Endothelial cell of umbilical vein (primary cell): ENCODE measurements at regions not wholly inside any gene's neighbourhood (a gene's known extent, or its start where the extent isn't known, plus 50 kb on each side); places are given as distances from the start of the nearest gene placed in this dataset.

Experiments
- BruUV-seq: library from RNA; stranded (reverse); fragments of 400-500 nt; replicated peaks from 2 replicates; lab custom pipeline; 2021; lab: Mats Ljungman, UMichigan
- CTCF ChIA-PET: fragments of 300-600, 350-600 bp; sonication (Branson Sonifier 250); formaldehyde crosslinking; loops from one replicate; lab custom pipeline; 2021; ENCODE audit warnings: antibody characterized with exemption, inconsistent platforms; lab: Charles Lee
- POLR2A ChIA-PET: fragments of 300-600, 350-600 bp; sonication (Branson Sonifier 250); formaldehyde crosslinking; loops from one replicate; lab custom pipeline; 2021; ENCODE audit warnings: antibody characterized with exemption, inconsistent platforms; lab: Charles Lee
- DNase-seq: peaks from one replicate; pipeline ENCODE4 v3.0.0-alpha.2; 2011; ENCODE audit warnings: low read depth, low spot score
- FAIRE-seq: peaks from 2 replicates; lab custom pipeline; 2011; peaks lifted over from hg19 to GRCh38; lab: Jason Lieb, UNC
- H2AFZ ChIP-seq: 2 replicates; pipeline ENCODE4 v1.6.0; 2012; ENCODE audit warnings: low read depth, low read length, control low read depth, inconsistent platforms
- H3K27ac ChIP-seq: 2 replicates; pipeline ENCODE4 v1.5.1; 2011; ENCODE audit warnings: low read depth, mild to moderate bottlenecking, control low read depth, low read length, moderate library complexity; ENCODE audit not compliant: insufficient read depth
- H3K27me3 ChIP-seq, 2 experiments: 2 replicates each; pipeline versions ENCODE4 v1.6.0 to v1.6.1; 2011; ENCODE audit warnings: low read length in 2 of 2, mixed read lengths in 1 of 2; ENCODE audit not compliant: control insufficient read depth in 2 of 2, insufficient read depth in 2 of 2
- H3K36me3 ChIP-seq, 2 experiments: 2 replicates in 1 of 2; 3 replicates in 1 of 2; pipeline ENCODE4 v1.5.1; 2011; ENCODE audit warnings: low read length in 2 of 2, mild to moderate bottlenecking in 1 of 2, moderate library complexity in 1 of 2; ENCODE audit not compliant: control insufficient read depth in 2 of 2, insufficient read depth in 2 of 2; ENCODE audit errors: extremely low read depth in 1 of 2
- H3K4me1 ChIP-seq: 3 replicates; pipeline ENCODE4 v1.5.1; 2011; ENCODE audit warnings: mild to moderate bottlenecking, low read length; ENCODE audit not compliant: control insufficient read depth, insufficient read depth; ENCODE audit errors: extremely low read depth
- H3K4me2 ChIP-seq: 2 replicates; pipeline ENCODE4 v1.6.1; 2011; ENCODE audit warnings: low read length, control low read depth, mixed read lengths; ENCODE audit not compliant: insufficient read depth
- H3K4me3 ChIP-seq, 3 experiments: fragments of 200-600 bp in 1 of 3; sonication (generic), shearing (Covaris generic) in 1 of 3; replicated peaks in 1 of 3; 2 replicates each; pipeline ENCODE4 v1.5.1; 2011 to 2016; ENCODE audit warnings: control low read depth in 3 of 3, low read length in 3 of 3, mild to moderate bottlenecking in 2 of 3, inconsistent platforms in 1 of 3, low read depth in 1 of 3, moderate library complexity in 1 of 3; ENCODE audit not compliant: insufficient read depth in 1 of 3
- H3K79me2 ChIP-seq: 2 replicates; pipeline ENCODE4 v1.6.0; 2012; ENCODE audit warnings: low read length, inconsistent platforms; ENCODE audit not compliant: control insufficient read depth, insufficient read depth
- H3K9ac ChIP-seq: replicated peaks from 2 replicates; pipeline ENCODE3; 2011; ENCODE audit warnings: low read length, control low read depth; ENCODE audit not compliant: insufficient read depth; ENCODE audit errors: extremely low read depth
- H3K9me1 ChIP-seq: replicated peaks from 3 replicates; pipeline ENCODE4 v1.6.0; 2011; ENCODE audit warnings: mild to moderate bottlenecking, low read length; ENCODE audit not compliant: control insufficient read depth, insufficient read depth; ENCODE audit errors: extremely low read depth
- H3K9me3 ChIP-seq: replicated peaks from 2 replicates; pipeline ENCODE4 v1.5.1; 2012; ENCODE audit warnings: low read length, inconsistent platforms; ENCODE audit not compliant: control insufficient read depth, insufficient read depth
- H4K20me1 ChIP-seq: replicated peaks from 2 replicates; pipeline ENCODE3; 2011; ENCODE audit warnings: mild to moderate bottlenecking, low read length; ENCODE audit not compliant: control insufficient read depth, insufficient read depth; ENCODE audit errors: extremely low read depth
- CTCF ChIP-seq, 2 donors: IDR thresholded peaks; 1 replicate in 1 of 2; 2 replicates in 1 of 2; pipeline ENCODE4 v1.5.1; 2011; ENCODE audit warnings: low read length in 2 of 2, mild to moderate bottlenecking in 2 of 2, moderate library complexity in 2 of 2, control low read depth in 1 of 2, inconsistent platforms in 1 of 2, low read depth in 1 of 2; ENCODE audit not compliant: insufficient read depth in 1 of 2; ENCODE audit errors: extremely low read depth in 1 of 2
- EZH2 ChIP-seq: IDR thresholded peaks from 2 replicates; pipeline ENCODE4 v1.6.1; 2012; ENCODE audit warnings: borderline replicate concordance, low read depth, mild to moderate bottlenecking, moderate library complexity, low read length, inconsistent platforms; ENCODE audit not compliant: severe bottlenecking
- FOS ChIP-seq: IDR thresholded peaks from 2 replicates; pipeline ENCODE4 v1.6.1; 2011; ENCODE audit warnings: mild to moderate bottlenecking, low read length, moderate library complexity, borderline replicate concordance; ENCODE audit not compliant: insufficient read depth
- GATA2 ChIP-seq: IDR thresholded peaks from 2 replicates; pipeline ENCODE4 v1.7.0; 2011; ENCODE audit warnings: low read depth, mild to moderate bottlenecking, moderate library complexity, mixed read lengths, low read length; ENCODE audit not compliant: insufficient read length, insufficient read depth
- JUN ChIP-seq: IDR thresholded peaks from 2 replicates; pipeline ENCODE4 v1.6.1; 2011; ENCODE audit warnings: borderline replicate concordance, low read depth; ENCODE audit not compliant: insufficient read length, insufficient read depth
- MAX ChIP-seq: IDR thresholded peaks from 2 replicates; pipeline ENCODE4 v1.6.1; 2011; ENCODE audit not compliant: insufficient read depth, insufficient read length
- MYC ChIP-seq: IDR thresholded peaks from one replicate; pipeline ENCODE4 v1.6.1; 2011; ENCODE audit warnings: mild to moderate bottlenecking, low read depth, low read length
- POLR2A ChIP-seq: IDR thresholded peaks from 2 replicates; pipeline ENCODE4 v1.6.1; 2012; ENCODE audit warnings: low read depth, mild to moderate bottlenecking, control low read depth, low read length
- POLR2AphosphoS5 ChIP-seq: IDR thresholded peaks from 2 replicates; pipeline ENCODE4 v1.6.1; 2012; ENCODE audit warnings: low read depth, mild to moderate bottlenecking, control low read depth, low read length, moderate library complexity; ENCODE audit not compliant: insufficient read depth
- dilution Hi-C: fragments of 300-500 bp; cut with MboI; formaldehyde crosslinking; loops from one replicate; pipeline ENCODE4 v1.15.0; 2019; ENCODE audit warnings: low sequenced_read_pairs; ENCODE audit not compliant: extremely low pct_ligation_motif_present
- intact Hi-C: fragments of 100-400 bp; cut with micrococcal nuclease; formaldehyde crosslinking; loops from one replicate; pipeline ENCODE4 v1.10.0; 2022

GRCh38 chr12:111032591-111032919, 112.2 kb upstream of the MYL2 start:
- H2AFZ ChIP-seq = no peak overlapping the region
- ChIA-PET POLR2A (no interaction called here), CTCF (no interaction called here)
- no peak overlapping the region for H3K4me3 ChIP-seq
- no peaks in the 10 kb centered on the region for H3K9me3 ChIP-seq
- no peak for DNase-seq
- TF ChIP-seq MAX = no peak
- no peak for TF ChIP-seq EZH2
- no peak for TF ChIP-seq JUN
- no peak for TF ChIP-seq GATA2
- no peak for TF ChIP-seq CTCF (IDR thresholded peaks at IDR 0.05; ENCODE audit: extremely low read depth in 1 of 2, insufficient read depth in 1 of 2, low read depth in 1 of 2, low read length in 2 of 2)
- TF ChIP-seq POLR2A = no peak
- TF ChIP-seq FOS = no peak
- TF ChIP-seq MYC = no peak
- no peak for TF ChIP-seq POLR2AphosphoS5
- no TSS peak for BruUV-seq
- FAIRE-seq = no peak
- H3K4me2 ChIP-seq = no peak overlapping the region
- H3K4me1 ChIP-seq = no peaks in the 10 kb centered on the region
- no peaks in the 10 kb centered on the region for H3K36me3 ChIP-seq
- intact Hi-C loops (no loop called here), dilution Hi-C loops (no loop called here)
- no peaks in the 10 kb centered on the region for H3K79me2 ChIP-seq
- H3K27ac ChIP-seq = no peak overlapping the region
- H3K27me3 ChIP-seq = peaks cover 58 to 74% of the 10 kb centered on the region in 2 experiments
- no peak overlapping the region for H3K9ac ChIP-seq
- no peaks in the 10 kb centered on the region for H3K9me1 ChIP-seq
- no peaks in the 10 kb centered on the region for H4K20me1 ChIP-seq
